GM13977 (cell line): ENCODE measurements at regions not wholly inside any gene's neighbourhood (a gene's known extent, or its start where the extent isn't known, plus 50 kb on each side); places are given as distances from the start of the nearest gene placed in this dataset.

Source experiments
- DNase-seq: peaks from one replicate; pipeline ENCODE4 v3.0.0; 2012; ENCODE audit warnings: low spot score
- CTCF ChIP-seq: IDR thresholded peaks from 2 replicates; pipeline ENCODE4 v1.5.1; 2012; ENCODE audit warnings: mild to moderate bottlenecking, control low read depth; ENCODE audit not compliant: insufficient read depth; ENCODE audit errors: extremely low read depth, missing control alignments
- in situ Hi-C: fragments of 300-500 bp; cut with MboI; formaldehyde crosslinking; loops from one replicate; pipeline ENCODE4 v1.12.0; 2022; ENCODE audit warnings: low sequenced_read_pairs, low pct_unique_long_range_greater_than_20kb, mixed read lengths, inconsistent platforms; ENCODE audit not compliant: unreplicated experiment

- no peak for DNase-seq
- in situ Hi-C loops = no loop called here
- TF ChIP-seq CTCF = no peak
These were observed 73.8 kb downstream of the MRPL32 start for GRCh38 chr7:43006008-43006407.

- no peak for TF ChIP-seq CTCF
- in situ Hi-C loops = no loop called here
- no peak for DNase-seq
These were observed 77.9 kb downstream of the MRPL32 start for GRCh38 chr7:43010061-43010460.

- TF ChIP-seq CTCF = no peak
- in situ Hi-C loops = no loop called here
- DNase-seq = no peak
These were observed 79.7 kb downstream of the MRPL32 start for GRCh38 chr7:43011879-43012278.

GRCh38 chr7:43014406-43014805 lies 82.2 kb downstream of the MRPL32 start:
- TF ChIP-seq CTCF = no peak
- DNase-seq = no peak
- in situ Hi-C loops = no loop called here

- TF ChIP-seq CTCF = no peak
- no peak for DNase-seq
- in situ Hi-C loops = no loop called here
These were observed 83.1 kb downstream of the MRPL32 start for GRCh38 chr7:43015301-43015700.

DNA sequence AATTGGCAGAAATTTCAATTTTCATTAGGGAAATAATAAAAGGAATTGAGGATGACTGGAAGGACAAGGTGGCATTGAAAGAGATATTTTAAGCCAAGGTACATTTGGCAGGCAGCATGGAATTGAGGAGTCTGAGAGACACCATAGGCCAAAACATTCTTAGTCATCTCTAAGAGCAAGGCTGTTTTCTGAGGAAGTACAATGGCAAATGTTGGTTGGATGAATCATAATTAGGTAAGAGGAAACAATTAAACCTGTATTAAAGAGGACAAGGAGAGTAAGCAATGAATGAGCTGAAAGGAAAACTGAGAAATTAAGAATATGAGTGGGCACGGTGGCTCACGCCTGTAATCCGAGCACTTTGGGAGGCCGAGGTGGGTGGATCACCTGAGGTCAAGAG lies 86.3 kb downstream of the MRPL32 start:
- no peak for TF ChIP-seq CTCF
- in situ Hi-C loops = no loop called here
- DNase-seq = no peak

GRCh38 chr7:43021431-43021830 lies 89.3 kb downstream of the MRPL32 start:
- DNase-seq = no peak
- no peak for TF ChIP-seq CTCF

More at GRCh38 chr7:43021431-43021830, 89.3 kb downstream of the MRPL32 start:
- in situ Hi-C loops = no loop called here
